ENCODE measurements at regions not wholly inside any gene's neighbourhood (a gene's known extent, or its start where the extent isn't known, plus 50 kb on each side); places are given as distances from the start of the nearest gene placed in this dataset.

DNA sequence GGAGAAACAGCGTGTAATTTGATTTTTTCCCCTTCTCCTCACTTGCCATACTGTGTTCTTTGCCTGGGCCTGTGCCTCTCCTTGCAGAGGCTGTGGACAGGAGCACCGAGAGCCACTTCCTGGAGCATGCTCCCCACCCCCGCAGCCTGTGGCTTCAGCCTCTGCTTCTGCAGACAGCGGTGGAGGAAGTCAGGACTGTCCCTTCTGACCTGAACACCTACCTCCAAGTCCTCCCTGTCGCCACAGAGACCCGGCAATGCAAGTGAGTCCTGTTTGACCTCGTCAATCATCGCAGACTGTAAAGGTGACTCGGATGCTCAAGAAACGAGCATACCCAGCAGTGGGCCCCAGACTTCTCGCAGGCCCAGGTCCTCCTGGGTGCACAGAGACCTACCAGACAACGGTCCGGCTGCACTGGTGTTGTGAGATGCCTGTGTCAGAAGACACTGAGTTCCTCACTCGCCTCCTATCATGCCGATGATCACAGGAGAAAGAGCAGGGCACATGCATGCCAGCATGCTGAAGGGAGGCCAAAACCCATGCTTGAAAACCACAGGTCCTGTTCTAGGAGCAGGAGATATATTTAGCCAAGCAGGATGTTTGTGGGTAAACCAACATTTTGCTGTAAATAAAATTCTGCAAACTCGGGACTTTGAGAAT is 198.8 kb downstream of the AUH start:
- 72 to 79% methylated on average over 3 to 8 of the region's 16 CpGs for WGBS, 2 donors (ENCODE audit: low coverage in 1 of 2)
- no peak for ATAC-seq
- Histone ChIP-seq H3K27me3 (no peaks in the 10 kb centered on the region), H3K9me3 (no peaks in the 10 kb centered on the region), H3K36me3 (no peaks in the 10 kb centered on the region), H3K4me3 (no peak overlapping the region), H3K4me1 (peaks cover 0 to 13% (median 5%) of the 10 kb centered on the region in 3 donors), H3K27ac (peak overlapping the region in 1 of 4 donors; percentile 22)
- TF ChIP-seq, protein P1, sequence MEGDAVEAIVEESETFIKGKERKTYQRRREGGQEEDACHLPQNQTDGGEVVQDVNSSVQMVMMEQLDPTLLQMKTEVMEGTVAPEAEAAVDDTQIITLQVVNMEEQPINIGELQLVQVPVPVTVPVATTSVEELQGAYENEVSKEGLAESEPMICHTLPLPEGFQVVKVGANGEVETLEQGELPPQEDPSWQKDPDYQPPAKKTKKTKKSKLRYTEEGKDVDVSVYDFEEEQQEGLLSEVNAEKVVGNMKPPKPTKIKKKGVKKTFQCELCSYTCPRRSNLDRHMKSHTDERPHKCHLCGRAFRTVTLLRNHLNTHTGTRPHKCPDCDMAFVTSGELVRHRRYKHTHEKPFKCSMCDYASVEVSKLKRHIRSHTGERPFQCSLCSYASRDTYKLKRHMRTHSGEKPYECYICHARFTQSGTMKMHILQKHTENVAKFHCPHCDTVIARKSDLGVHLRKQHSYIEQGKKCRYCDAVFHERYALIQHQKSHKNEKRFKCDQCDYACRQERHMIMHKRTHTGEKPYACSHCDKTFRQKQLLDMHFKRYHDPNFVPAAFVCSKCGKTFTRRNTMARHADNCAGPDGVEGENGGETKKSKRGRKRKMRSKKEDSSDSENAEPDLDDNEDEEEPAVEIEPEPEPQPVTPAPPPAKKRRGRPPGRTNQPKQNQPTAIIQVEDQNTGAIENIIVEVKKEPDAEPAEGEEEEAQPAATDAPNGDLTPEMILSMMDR (IDR thresholded peaks at IDR 0.05) = no peak
- no peak for TF ChIP-seq POLR2AphosphoS5 (IDR thresholded peaks at IDR 0.05)
- no peak for TF ChIP-seq EP300 (IDR thresholded peaks at IDR 0.05)
- TF ChIP-seq POLR2A (IDR thresholded peaks at IDR 0.05) = no peak

DNA sequence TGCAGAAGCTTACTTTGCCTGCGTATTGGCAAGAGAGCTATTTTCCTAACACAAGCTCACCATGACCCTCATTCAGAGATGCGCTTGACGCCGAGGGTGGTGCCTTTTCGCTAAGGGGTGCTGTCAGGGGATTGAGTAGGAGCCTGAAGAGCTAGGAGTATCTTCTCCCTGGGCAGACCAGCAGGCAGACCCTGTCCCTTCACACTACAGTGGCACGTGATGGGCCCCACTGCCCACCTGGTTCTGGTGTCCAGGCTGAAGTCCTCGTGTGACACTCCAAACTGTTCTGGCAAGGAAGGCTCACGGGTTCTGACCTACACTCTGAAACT is 198.3 kb downstream of the AUH start:
- H3K27me3 ChIP-seq = no peaks in the 10 kb centered on the region
- peaks cover 0 to 13% (median 5%) of the 10 kb centered on the region in 3 donors for H3K4me1 ChIP-seq
- H3K9me3 ChIP-seq = no peaks in the 10 kb centered on the region
- H3K27ac ChIP-seq = peak overlapping the region in 1 of 4 donors; percentile 4
- TF ChIP-seq EP300 (IDR thresholded peaks at IDR 0.05) = no peak
- TF ChIP-seq, protein P1 (IDR thresholded peaks at IDR 0.05) = no peak
- TF ChIP-seq POLR2A (IDR thresholded peaks at IDR 0.05) = no peak
- TF ChIP-seq POLR2AphosphoS5 (IDR thresholded peaks at IDR 0.05) = no peak
- H3K4me3 ChIP-seq = no peak overlapping the region
- WGBS, 2 donors (ENCODE audit: low coverage in 1 of 2) = 94% methylated on average over 3 of the region's 8 CpGs; no CpG with 5 or more reads in 1 of the 2 donors
- H3K36me3 ChIP-seq = no peaks in the 10 kb centered on the region
- ATAC-seq = no peak

DNA sequence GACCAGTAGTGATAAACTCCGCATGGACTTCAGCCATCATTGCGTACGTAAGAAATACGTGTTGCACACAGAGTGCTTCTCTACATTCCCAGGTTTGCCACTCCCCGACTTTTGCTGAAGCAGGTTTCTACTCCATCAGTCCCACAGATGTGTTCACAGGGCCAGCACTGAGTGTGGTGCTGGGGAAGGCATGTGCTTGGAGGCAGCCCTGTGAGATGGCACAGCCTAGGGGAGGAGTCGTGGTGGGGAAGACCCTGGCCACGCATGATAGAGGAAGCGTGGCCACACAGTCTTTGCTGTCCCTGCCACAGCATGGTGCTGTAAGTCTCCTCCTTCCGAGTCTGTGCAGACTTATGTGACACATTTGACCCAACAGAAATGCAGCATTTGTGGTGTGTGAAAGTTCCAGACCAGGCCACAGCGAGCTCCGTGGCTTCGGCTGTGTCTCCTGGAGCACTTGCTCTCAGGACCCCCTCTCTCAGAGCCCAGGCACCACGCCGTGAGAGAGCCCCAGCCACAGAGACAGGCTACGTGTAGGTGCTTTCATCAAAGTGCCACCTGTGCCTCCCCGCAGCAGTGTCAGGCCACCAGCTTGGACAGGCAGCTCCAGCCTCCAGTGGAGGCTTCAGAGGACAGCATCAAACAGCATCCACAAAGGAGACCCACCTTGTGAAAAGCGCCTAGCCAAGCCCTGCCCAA is 197.8 kb downstream of the AUH start:
- WGBS, 2 donors (ENCODE audit: low coverage in 1 of 2) = 80 to 85% methylated on average over 1 to 4 of the region's 17 CpGs
- ATAC-seq = no peak
- peaks cover 0 to 13% (median 5%) of the 10 kb centered on the region in 3 donors for H3K4me1 ChIP-seq
- H3K27ac ChIP-seq = peak overlapping the region in 1 of 4 donors; percentile 4
- TF ChIP-seq, protein P1 (IDR thresholded peaks at IDR 0.05) = no peak
- TF ChIP-seq POLR2AphosphoS5 (IDR thresholded peaks at IDR 0.05) = no peak
- TF ChIP-seq POLR2A (IDR thresholded peaks at IDR 0.05) = no peak
- TF ChIP-seq EP300 (IDR thresholded peaks at IDR 0.05) = no peak
- no peaks in the 10 kb centered on the region for H3K36me3 ChIP-seq
- no peak overlapping the region for H3K4me3 ChIP-seq
- H3K27me3 ChIP-seq = no peaks in the 10 kb centered on the region
- H3K9me3 ChIP-seq = no peaks in the 10 kb centered on the region
